Ishikawa (cell line): ENCODE measurements at regions not wholly inside any gene's neighbourhood (a gene's known extent, or its start where the extent isn't known, plus 50 kb on each side); places are given as distances from the start of the nearest gene placed in this dataset.
"Not testable (repeated sequence)": the region's sequence is repeated elsewhere in the genome, so short reads cannot be mapped to it uniquely, and the experiment has no call there.

Experiments
- CEBPB ChIP-seq: IDR thresholded peaks from 2 replicates; pipeline ENCODE4 v1.6.1; 2012
- EP300 ChIP-seq: IDR thresholded peaks from 2 replicates; pipeline ENCODE4 v1.6.1; 2012; ENCODE audit warnings: borderline replicate concordance
- FOXM1 ChIP-seq: IDR thresholded peaks from 2 replicates; pipeline ENCODE4 v1.6.1; 2012; ENCODE audit warnings: low read depth, borderline replicate concordance
- NFIC ChIP-seq: IDR thresholded peaks from 2 replicates; pipeline ENCODE4 v1.6.1; 2012
- RAD21 ChIP-seq: IDR thresholded peaks from 2 replicates; pipeline ENCODE4 v1.6.1; 2012; ENCODE audit warnings: low read depth
- TAF1 ChIP-seq: IDR thresholded peaks from 2 replicates; pipeline ENCODE4 v1.6.1; 2012; ENCODE audit warnings: low read depth, mild to moderate bottlenecking
- TEAD4 ChIP-seq: IDR thresholded peaks from 2 replicates; pipeline ENCODE4 v1.6.1; 2012
- USF1 ChIP-seq: IDR thresholded peaks from 2 replicates; pipeline ENCODE4 v1.6.1; 2012
- YY1 ChIP-seq: IDR thresholded peaks from 2 replicates; pipeline ENCODE4 v1.6.1; 2012; ENCODE audit warnings: low read depth
- TF ChIP-seq, protein P1 (sequence below): IDR thresholded peaks from 2 replicates; pipeline ENCODE4 v1.6.1; 2012

DNA sequence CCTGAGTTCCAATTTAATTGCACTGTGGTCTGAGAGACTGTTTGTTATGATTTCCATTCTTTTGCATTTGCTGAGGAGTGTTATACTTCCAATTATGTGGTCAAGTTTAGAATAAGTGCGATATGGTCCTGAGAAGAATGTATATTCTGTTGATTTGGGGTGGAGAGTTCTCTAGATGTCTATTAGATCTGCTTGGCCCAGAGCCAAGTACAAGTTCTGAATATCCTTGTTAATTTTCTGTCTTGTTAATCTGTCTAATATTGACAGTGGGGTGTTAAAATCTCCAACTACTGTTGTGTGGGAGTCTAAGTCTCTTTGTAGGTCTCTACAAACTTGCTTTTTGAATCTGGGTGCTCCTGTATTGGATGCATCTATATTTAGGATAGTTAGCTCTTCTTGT is 146.1 kb downstream of the WNT7A start:
- not testable (repeated sequence) for TF ChIP-seq EP300, YY1, TAF1, FOXM1, RAD21, CEBPB, TEAD4, USF1
- 0 out of 2 replicates have a peak, but pooled peaks have one; percentile 18 for TF ChIP-seq NFIC
- TF ChIP-seq, protein P1, sequence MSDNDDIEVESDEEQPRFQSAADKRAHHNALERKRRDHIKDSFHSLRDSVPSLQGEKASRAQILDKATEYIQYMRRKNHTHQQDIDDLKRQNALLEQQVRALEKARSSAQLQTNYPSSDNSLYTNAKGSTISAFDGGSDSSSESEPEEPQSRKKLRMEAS = not testable (repeated sequence)
